Retina (tissue), 1 donor: ENCODE measurements at regions not wholly inside any gene's neighbourhood (a gene's known extent, or its start where the extent isn't known, plus 50 kb on each side); places are given as distances from the start of the nearest gene placed in this dataset.

ENCODE experiments used
- DNase-seq: peaks from one replicate; pipeline ENCODE4 v3.0.0-alpha.2; 2016

DNA sequence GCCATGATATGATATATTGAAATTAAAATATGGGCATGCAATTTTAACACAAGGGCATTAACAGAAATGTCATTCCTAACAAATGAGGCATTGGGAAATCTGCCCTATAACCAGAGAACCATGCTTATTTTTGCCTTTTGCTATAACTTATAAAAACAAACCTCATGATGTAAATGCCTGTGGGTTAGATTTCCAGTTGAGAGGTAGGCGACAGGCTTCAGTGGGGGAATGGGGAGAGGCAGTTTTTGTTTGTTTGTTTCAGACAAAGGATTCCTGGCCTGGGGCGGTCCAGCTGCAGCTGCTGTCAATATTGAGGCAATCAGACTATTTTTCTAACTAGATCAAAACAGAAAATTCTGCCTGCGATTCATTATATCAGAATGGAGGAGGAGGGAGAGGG is 490.4 kb upstream of the CFAP20DC start:
- peak; percentile 42 for DNase-seq

DNA sequence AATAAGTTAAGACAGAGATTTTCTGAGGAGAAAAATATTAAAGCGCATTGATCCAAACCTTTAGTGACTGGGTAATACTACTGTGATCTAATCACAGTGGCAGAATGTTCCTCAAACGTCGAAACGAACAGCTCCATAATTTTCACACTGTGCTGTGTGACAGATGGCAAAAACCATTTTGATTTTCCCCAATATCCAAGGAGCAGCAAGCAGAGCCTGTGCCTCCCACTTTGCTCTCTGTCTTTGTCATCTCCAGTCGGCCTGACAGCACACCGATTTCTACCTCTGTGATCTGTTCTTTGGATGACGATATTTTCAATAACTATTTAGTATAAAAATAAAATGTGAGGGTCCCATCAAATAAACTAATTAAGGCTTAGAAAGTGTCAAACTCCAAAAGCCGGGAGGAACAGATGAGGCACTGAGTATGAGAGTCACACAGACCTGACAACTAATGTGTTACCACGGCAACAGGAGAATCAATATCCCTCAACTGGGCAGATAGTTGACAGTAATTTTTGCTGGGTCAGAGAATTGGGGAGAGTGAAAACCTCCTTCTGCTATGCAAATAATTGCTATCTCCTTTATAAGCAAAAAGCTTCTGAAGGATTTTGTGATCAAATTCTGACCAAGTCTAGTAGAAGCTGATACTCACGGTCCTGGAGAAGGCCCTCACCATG is 489.1 kb upstream of the CFAP20DC start:
- DNase-seq: peak; percentile 69

DNA sequence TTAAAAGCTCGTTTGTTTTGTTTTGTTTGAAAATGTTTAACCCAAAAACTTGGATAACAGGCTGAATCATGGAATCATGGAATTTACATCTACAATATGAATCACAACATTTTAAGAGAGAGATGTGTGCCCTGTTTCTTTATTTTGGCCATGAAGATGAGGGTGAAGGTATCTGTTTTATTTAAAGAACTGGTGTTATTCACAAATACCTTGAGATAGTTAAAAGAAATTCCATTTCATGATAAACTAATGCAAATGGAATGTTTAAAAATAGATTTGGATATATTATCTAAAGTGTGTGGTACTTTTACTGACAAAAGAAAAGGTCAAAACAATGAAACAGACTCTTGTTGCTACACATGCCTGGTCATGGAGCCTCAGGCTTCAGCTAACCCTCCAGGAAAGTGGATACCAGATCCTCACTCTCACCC is 486.0 kb upstream of the CFAP20DC start:
- no peak for DNase-seq

DNA sequence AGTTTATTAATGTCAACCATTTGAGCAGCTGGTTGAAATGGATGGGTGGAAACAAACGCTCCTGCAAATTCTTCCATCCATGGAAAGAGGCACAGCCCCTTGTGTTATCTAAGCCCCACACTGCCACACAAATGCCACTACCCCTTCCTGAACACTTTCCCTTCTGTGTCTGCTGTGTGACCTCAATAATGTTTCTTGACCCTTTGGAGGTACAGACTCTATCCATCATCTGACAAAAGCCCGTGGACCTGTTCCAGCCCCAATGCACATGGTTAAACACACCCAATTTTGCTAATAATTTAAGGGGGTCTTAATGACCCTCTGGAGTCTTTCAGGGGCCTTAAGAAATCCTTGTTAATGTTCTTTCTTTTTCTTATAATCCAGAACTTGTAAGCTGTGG is 482.2 kb upstream of the CFAP20DC start:
- DNase-seq: no peak

DNA sequence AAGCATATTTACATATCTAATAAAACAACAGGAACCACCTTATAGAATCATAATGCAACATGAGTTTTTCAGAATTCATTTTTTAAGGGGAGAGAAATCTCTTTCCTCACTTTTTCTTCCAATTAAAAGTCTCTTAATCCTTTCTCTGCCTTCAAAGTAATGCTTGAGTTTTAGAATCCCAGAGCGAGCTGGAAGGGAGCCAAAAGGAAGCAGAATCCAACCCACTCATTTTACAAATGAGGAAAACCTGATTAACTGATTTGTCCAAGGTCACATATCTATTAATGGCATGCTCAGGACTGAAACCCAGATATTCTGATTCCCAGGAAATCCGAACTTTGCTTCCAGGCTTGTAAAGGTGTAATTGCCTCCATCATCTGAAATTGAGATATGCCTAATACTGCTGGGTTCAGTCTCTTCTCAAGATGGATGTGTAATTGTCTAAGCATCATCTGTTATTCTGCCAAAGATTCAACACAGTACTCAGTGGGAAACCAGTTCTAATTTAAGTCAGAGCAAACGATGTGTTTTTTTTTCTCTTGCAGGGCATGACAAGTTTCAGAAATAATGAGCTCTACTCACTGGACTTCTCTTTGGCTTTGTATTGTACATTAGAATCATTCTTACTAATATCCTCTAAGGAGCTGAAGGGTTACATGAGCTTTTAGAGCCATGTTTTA is 481.4 kb upstream of the CFAP20DC start:
- no peak for DNase-seq

DNA sequence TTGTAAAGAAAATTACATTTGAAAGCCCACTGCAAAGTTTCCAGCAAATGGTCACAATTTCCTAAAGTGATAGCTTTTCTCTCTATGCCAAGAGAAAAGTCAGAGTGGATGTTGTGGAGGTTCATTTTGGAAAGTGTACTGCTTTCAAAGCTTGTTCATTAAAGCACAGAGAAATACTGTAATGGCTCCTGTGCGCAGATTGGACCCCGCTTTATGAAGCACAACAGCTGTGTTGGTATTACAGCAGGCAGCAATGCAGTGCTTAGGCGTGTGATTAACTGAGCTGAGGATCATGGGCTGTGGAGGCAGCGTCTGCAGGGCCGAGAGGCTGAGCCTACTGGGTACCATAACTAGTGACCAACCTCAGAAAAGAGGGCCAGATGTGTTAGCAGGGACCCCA is 478.4 kb upstream of the CFAP20DC start:
- no peak for DNase-seq

DNA sequence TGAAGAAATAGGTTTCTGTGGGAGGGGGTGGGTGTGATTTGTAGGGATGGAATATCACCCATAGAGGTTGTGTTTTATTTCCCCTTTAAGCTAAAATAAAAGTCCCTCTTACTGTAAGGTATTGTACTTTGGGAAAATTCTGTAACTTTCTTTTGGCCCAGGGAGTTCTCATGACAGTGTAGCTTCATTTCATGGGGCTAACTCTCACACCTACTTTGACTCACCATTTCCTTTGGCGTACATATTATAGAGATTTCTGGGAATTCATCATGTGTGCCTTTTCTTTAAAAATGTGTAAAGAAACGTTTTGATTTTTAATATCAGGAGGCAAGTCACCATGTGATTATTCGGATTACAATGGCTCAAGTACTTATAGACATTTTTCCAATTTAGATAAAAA is 477.7 kb upstream of the CFAP20DC start:
- no peak for DNase-seq

DNA sequence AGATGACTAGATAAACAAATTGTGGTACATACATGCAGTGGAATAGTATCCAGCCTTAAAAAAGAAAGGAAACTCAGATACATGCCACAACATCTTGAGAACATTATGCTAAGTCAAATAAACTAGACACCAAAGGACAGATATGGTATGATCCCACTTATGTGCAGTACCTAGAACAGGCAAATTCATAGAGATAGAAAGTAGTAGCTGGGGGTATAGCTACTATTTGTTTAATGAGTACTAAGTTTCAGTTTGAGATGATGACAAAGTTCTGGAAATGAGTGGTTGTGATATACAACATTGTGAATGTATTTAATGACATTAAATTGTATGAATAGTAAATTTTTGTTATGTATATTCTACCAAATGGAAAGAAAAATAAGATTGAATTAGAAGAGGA is 477.2 kb upstream of the CFAP20DC start:
- no peak for DNase-seq

DNA sequence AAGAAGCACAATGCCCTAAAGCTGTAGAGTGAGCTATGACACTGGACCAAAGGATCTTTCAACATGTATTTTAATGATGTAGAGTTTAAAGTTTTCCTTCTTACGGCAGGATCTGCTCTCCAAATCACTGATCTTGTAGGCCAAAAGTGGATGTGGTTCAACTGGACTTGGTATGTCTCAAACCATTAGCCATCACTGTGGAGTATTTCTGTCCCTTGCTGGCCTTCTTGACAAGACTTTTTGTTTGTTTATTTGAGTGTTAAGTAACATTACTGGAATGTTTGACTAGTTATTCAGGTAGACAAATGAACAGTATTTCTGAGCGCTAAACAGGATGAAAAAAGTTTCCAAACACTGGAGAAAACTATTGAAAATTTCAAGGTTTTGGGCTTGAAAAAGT is 472.7 kb upstream of the CFAP20DC start:
- DNase-seq: no peak

DNA sequence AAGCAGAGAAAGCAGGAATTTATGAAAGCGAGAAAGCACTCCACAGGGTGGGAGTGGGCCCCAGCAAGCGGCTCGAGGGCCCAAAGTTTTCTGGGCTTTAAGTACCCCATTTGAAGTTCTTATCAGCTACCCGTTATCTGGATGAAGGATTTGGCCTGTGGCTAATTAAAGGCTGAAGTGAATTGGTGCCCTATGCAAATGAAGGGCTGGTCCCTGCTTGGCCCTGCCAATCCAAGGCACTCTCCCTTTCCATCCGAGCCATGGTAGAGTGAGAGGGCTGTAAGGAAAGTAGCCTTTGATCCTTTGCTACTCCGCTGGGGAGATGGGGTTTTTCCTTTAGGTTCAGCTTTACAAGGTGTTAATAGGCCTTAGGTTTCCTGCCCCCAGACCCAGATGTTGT is 469.3 kb upstream of the CFAP20DC start:
- DNase-seq: no peak

DNA sequence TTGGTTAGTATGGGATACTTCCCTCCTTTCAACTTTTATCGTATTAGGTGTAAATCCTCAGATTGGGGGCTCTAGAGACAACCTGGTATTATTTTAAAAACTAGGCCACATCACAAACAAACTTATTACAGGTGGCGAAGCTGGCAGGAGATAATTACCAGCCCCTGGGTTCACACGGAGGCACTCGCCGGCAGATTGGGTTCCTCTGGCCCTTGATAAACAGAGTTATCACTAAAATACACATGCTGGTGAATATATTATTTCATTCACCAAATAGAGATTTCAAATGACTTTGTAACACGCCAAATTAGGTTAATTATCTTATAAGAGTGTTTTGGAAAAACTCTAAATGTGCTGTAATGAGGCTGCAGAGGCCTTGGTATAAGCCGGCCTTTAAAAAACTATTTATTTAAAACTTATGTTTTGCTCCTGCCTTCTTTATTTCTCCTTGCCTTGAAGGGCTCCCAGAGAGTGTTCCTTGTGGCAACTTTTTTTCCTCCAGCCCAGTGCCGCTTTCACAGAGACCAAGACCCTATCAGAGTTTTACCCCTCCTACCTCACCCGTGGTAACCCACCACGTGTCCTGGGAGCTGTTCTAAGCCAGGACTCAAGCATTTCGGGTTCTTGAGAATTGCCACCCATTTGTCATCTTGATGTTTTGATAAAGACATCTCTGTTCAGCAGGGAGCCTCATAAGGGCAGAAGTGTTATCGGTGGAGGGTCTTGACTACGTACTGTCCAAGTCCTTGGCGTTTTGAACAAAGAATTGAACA is 468.6 kb upstream of the CFAP20DC start:
- no peak for DNase-seq

DNA sequence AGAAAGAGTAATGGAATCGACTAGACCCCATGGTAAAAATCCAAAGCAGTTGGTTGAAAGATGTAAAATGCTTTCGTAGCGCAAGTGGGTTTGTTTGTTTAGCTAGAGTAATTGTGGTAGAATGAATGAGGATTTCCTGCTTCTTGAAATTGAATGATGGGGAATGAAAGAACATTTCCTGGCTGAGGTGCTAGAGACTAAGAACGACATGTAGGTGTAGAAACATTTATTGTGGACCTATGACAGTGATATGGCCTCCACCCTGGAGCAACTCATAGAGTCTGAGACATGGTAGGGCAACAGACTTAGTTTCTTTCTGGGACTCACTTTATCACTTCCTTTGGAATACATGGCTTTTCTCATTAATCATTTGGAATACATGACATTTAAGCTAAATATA is 467.6 kb upstream of the CFAP20DC start:
- no peak for DNase-seq

DNA sequence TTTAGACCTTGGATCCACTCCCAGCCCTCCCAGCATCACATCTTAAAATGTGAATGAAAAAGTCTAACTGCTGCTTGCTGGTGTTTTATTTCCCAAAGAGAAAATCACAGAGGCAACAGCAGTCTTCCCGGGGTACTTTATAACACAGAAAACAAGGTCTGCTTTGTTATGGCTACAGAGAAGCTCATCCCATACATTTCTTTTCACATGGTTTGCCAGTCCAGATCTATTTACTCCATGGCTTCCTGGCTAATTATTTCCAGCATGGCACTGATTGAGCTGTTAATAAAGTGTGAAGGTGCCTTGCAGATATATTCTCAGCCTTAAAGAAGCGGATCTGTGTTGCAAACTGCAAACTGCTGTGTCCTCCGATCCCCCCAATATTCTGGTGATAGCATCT is 466.1 kb upstream of the CFAP20DC start:
- no peak for DNase-seq

DNA sequence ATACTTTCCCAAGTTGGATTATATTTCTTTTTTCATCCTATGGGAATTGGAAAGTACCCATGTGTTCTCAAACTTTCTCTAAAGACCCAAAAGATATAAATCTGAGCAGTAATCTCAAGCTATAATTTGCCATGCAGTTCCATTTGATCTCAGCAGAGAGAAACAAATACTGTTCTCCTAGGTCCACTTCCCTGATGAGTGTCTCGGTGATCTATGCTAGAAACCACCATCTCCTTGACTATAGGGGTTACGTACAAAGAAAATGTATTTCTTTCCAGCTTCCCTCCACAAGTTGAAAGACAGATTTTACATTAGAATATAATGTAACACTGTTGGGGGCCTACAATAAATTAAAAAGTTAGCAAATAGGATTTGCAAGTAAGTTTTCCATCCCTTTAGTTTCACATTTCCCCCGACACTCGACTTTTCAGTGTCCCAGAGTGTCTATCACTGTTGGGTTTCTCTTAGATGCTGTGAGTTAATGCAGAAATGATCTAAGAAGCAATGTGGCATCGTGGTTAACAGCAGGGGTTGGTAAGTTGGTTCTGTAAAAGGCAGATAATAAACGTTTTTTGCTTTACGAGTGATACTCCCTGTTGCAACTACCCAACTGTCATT is 465.1 kb upstream of the CFAP20DC start:
- DNase-seq: no peak

DNA sequence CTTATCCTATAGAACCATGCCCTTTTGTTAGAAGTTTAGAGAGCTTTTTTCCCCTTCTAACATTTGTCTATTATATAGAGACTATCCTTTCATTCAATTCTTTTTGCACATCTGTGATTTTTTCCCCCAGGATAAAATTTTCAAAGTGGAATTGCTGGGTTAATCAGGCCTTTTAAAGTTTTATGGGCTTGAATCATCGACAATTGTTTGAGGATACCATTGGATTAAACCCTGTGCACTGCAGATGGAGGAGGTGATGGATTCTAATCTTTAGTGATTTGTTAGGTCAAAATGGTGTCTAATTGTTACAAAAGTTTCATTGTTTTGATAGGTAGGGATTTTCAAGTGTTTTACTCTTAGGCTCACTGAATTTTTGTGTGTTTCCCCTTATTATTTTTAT is 463.7 kb upstream of the CFAP20DC start:
- DNase-seq: no peak

DNA sequence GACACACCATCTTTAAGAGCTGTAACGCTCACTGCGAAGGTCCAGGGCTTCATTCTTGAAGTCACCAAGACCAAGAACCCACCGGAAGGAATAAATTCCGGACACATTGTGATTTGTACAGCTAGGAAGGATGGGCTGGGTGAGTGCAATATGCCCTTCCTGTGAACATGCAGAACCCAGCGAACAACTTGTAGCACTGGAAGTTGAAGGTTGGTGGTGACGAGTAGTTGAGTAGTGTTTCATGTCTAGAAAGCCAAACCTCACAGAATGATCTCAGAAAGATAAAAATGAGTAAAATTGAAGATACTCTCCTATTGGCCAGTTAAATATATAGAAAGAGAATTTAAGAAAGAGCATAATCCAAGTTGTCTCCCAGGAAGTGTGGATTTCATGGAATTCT is 462.2 kb upstream of the CFAP20DC start:
- DNase-seq: no peak

DNA sequence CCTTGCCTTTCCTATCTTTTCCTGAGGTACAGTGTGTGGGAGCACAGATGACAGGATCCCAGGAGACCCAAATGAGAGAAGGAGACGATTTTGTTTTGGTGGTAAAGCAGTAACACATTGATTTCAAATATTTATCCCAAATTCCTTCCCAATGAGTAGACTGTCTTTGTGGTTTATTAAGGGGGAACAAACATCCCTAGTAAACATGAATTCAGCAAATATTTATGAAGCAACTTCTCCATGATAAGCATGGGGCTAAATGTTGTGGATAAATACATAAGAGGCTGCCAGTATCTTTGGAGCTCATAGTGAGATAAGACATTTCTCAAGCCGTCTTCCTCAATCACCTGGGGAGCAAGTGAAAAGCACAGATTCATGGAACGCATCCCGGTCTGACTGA is 460.8 kb upstream of the CFAP20DC start:
- DNase-seq: no peak

DNA sequence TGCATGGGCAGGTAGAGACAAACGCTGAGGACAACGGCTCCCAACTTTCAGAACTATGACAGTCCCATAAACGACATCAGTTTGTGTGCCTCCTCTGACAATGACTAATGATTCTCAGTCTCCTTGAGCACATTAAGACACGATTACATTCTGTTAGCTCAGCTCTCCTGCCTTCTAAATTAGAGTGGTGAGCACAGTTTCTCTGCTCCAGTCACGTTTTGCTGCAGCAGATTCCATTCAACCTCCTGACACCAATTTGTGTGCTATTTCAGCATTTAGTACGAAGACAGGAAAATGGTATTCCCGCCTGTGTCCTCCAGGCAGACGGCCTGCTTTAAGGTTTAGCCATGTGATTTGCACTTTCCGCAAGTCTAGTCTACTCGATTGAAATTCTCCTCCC is 458.4 kb upstream of the CFAP20DC start:
- DNase-seq: no peak

DNA sequence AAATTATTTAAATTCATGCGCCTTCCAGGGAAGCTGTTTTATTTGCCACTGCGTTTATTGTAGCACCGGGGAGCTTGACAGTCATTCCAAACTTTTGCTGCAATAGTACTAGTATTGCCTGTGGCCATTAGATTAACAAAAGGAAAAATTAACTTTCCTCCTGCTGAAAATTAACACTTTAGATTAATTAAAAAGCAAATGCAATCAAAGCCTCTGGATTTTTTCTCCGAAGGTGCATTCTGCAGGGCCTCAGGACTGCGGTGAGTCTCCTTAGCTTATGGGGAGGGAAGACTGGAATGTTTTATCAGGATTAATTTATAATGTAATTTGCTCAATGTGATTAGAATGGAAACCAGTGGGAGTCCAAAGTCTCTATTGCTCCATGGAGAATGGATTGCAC is 456.4 kb upstream of the CFAP20DC start:
- no peak for DNase-seq

DNA sequence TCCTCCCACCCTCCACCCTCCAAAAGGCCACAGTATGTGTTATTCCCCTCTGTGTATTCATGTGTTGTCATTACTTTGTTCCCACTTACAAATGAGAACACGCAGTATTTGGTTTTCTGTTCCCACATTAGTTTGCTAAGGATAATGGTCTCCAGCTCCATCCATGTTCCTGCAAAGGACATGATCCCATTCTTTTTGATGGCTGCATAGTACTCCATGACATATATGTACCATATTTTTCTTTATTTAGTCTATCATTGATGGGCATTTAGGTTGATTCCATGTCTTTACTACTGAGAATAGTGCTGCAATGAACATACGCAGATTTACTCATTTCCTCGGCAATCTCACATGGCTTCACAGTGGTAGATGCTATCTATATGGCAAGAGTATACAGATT is 453.6 kb upstream of the CFAP20DC start:
- no peak for DNase-seq

DNA sequence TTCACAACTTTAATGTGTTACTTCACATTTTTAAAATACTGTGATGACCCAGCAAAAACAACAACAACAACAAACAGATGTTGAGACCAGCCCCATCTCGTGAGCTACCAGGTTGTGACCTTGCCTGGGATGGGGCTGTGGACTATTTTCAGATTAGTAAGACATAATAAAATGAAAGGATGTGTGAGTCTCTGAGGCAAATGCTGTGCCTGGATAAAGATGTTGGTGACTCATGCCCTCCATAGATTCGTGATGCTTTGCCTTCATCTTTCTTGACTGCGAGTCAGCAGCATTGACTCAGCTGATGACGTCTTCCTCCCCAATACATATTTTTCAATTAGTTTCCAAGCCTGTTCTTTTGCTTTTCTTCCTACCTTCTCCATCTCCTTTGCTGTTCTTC is 453.0 kb upstream of the CFAP20DC start:
- no peak for DNase-seq

DNA sequence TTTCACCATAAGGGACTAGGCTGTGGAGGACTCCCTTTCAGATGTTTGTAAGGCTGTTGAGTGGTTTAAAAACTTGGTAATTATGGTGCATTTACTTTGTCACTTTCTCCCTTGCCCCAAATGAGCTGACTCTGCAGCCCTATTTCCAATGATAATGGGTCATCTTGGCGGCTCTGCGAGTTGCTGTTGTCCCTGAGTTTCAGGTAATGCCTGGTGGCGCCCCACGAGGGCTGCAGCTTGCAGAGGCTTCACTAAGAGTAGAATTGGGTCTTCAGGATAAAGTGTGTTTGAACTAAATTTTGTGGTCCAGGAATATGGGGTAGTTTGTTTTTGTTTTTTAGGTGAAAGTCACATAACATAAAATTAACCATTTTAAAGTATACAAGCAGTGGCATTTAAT is 450.1 kb upstream of the CFAP20DC start:
- DNase-seq: no peak

DNA sequence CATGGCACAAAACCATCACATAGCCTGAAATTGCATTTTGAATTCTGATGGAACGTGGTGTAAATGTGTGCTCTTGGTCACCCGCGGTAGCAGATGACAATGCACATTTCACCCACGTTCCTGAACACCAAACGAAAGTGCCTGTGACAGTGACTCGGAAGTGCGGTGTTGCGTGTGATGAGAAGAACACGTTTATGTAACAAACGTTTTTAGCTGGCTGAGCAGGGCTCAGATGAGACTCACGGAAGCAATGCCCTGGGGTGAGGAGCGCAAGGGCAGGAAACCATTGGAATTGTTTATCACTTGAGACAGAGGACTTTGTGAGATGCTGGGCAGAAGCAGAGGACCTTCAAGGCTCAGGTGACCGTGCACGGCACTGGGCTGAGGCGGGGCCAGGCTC is 449.2 kb upstream of the CFAP20DC start:
- DNase-seq: peak; percentile 66

DNA sequence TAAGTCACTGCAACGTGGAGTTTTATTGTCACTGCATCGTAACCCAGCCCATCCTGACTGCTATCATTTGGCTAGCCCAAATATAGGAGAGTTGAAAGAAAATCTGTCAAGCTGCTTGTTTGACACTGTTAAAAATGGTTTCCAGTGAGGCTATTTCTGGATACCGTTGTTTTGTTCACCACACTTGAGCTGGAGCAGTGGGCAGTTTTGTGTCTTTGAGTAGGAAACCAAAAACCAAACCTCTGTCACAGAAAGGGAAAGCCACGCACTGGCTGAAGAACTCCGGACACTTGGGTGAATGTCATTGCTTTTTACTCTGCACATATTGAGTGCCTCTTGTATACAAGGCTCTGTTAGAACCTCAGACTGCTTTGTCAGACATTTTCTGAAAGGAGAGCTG is 446.4 kb upstream of the CFAP20DC start:
- no peak for DNase-seq
